ENCODE measurements at regions not wholly inside any gene's neighbourhood (a gene's known extent, or its start where the extent isn't known, plus 50 kb on each side); places are given as distances from the start of the nearest gene placed in this dataset.

- no peaks in the 10 kb centered on the region for H3K9me3 Mint-ChIP-seq (ENCODE audit: low read depth)
- H3K27me3 Mint-ChIP-seq (ENCODE audit: low read depth) = no peaks in the 10 kb centered on the region
- TF ChIP-seq, protein P1, sequence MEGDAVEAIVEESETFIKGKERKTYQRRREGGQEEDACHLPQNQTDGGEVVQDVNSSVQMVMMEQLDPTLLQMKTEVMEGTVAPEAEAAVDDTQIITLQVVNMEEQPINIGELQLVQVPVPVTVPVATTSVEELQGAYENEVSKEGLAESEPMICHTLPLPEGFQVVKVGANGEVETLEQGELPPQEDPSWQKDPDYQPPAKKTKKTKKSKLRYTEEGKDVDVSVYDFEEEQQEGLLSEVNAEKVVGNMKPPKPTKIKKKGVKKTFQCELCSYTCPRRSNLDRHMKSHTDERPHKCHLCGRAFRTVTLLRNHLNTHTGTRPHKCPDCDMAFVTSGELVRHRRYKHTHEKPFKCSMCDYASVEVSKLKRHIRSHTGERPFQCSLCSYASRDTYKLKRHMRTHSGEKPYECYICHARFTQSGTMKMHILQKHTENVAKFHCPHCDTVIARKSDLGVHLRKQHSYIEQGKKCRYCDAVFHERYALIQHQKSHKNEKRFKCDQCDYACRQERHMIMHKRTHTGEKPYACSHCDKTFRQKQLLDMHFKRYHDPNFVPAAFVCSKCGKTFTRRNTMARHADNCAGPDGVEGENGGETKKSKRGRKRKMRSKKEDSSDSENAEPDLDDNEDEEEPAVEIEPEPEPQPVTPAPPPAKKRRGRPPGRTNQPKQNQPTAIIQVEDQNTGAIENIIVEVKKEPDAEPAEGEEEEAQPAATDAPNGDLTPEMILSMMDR (IDR thresholded peaks at IDR 0.05) = no peak
- no peaks in the 10 kb centered on the region for H3K36me3 Mint-ChIP-seq (ENCODE audit: low read depth)
- H3K27ac Mint-ChIP-seq (ENCODE audit: unreplicated experiment) = no peak overlapping the region
- peaks cover 10% of the 10 kb centered on the region for H3K4me1 Mint-ChIP-seq (ENCODE audit: low read depth)
- H3K4me3 Mint-ChIP-seq (ENCODE audit: unreplicated experiment) = no peak overlapping the region
- DNase-seq (ENCODE audit: low spot score) = no peak
These were observed 83.0 kb downstream of the LYZL2 start for GRCh38 chr10:30546511-30546910.

- H3K27ac Mint-ChIP-seq (ENCODE audit: unreplicated experiment) = no peak overlapping the region
- TF ChIP-seq, protein P1 (IDR thresholded peaks at IDR 0.05) = no peak
These were observed 86.7 kb downstream of the LYZL2 start for GRCh38 chr10:30542895-30543288.

DNA sequence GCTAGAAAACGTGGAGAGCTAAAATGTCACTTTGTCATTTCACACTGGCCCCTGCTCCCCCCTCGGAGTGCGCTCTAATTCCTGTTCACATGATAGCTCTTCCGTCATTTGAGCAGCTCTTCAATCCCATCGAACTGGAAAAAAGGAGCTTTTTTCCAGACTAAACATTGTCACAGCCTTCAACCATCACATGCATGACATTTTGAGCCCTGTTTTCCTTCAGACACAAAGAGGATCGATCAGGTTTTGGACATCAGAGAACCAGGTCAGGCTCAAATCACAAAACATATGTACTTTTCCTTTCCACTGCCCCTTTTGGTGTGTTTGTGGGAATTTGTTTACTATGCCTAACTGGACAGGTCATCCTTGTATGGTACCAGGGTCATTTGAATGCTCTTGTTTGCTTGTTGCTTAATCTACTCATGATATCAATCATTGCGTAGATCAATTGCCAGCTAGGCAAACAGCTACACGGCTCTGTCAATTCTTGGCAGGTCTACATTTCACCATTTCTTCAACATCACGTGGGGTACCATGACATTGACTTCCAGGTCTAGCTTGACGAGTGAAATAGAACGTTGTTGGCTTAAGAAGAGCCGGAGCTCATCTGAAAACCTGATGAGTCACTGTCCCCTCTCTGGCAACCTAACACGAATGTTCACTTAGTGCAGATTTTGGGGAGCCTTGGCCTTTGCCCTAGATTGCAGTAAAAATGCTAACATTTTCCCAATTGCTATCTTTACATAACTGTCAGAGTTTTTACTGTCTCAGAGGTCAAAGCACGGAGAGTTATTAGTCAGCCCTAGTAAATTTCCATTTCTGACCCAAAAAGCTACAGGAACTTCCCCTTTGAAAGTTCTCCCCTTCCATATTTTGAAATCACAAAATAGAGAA is 87.3 kb downstream of the LYZL2 start:
- no peak overlapping the region for H3K4me3 Mint-ChIP-seq (ENCODE audit: unreplicated experiment)

More at GRCh38 chr10:30542895-30543288, 86.7 kb downstream of the LYZL2 start:
- DNase-seq (ENCODE audit: low spot score) = no peak
- Mint-ChIP-seq H3K9me3 (ENCODE audit: low read depth) (no peaks in the 10 kb centered on the region), H3K36me3 (ENCODE audit: low read depth) (no peaks in the 10 kb centered on the region), H3K4me3 (ENCODE audit: unreplicated experiment) (no peak overlapping the region), H3K27me3 (ENCODE audit: low read depth) (no peaks in the 10 kb centered on the region), H3K4me1 (ENCODE audit: low read depth) (peaks cover 21% of the 10 kb centered on the region)

GRCh38 chr10:30540276-30540675 is 89.3 kb downstream of the LYZL2 start:
- no peaks in the 10 kb centered on the region for H3K36me3 Mint-ChIP-seq (ENCODE audit: low read depth)
- H3K4me3 Mint-ChIP-seq (ENCODE audit: unreplicated experiment) = no peak overlapping the region
- peaks cover 27% of the 10 kb centered on the region for H3K4me1 Mint-ChIP-seq (ENCODE audit: low read depth)
- TF ChIP-seq, protein P1 (IDR thresholded peaks at IDR 0.05) = no peak
- no peak for DNase-seq (ENCODE audit: low spot score)
- no peak overlapping the region for H3K27ac Mint-ChIP-seq (ENCODE audit: unreplicated experiment)
- H3K27me3 Mint-ChIP-seq (ENCODE audit: low read depth) = no peaks in the 10 kb centered on the region
- H3K9me3 Mint-ChIP-seq (ENCODE audit: low read depth) = no peaks in the 10 kb centered on the region

More for the DNA sequence above, 87.3 kb downstream of the LYZL2 start:
- TF ChIP-seq, protein P1 (IDR thresholded peaks at IDR 0.05) = no peak
- H3K4me1 Mint-ChIP-seq (ENCODE audit: low read depth) = peaks cover 27% of the 10 kb centered on the region
- DNase-seq (ENCODE audit: low spot score) = no peak
- H3K9me3 Mint-ChIP-seq (ENCODE audit: low read depth) = no peaks in the 10 kb centered on the region
- H3K27me3 Mint-ChIP-seq (ENCODE audit: low read depth) = no peaks in the 10 kb centered on the region
- H3K27ac Mint-ChIP-seq (ENCODE audit: unreplicated experiment) = no peak overlapping the region
- no peaks in the 10 kb centered on the region for H3K36me3 Mint-ChIP-seq (ENCODE audit: low read depth)

DNA sequence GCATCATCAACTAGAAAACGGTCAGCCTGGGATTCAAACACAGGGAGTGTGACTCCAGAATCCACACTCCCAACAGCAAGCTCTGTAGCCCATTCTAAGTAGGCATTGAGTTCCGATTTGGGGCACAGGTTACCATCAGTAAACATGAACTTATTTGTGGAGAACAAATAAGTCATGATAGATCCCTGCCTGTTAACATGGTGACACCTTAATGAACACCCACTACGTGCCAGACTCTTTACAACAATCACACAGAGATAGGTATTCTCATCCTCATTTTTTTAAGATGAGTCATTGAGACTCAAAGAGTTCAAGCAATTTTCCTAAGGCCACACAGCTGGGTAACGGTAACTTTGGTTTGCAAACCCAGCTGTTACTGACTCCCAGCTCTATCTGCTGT is 91.5 kb downstream of the LYZL2 start:
- no peak overlapping the region for H3K27ac Mint-ChIP-seq (ENCODE audit: unreplicated experiment)
- no peak overlapping the region for H3K4me3 Mint-ChIP-seq (ENCODE audit: unreplicated experiment)

More for the DNA sequence above, 91.5 kb downstream of the LYZL2 start:
- TF ChIP-seq, protein P1 (IDR thresholded peaks at IDR 0.05) = no peak
- Mint-ChIP-seq H3K36me3 (ENCODE audit: low read depth) (no peaks in the 10 kb centered on the region), H3K4me1 (ENCODE audit: low read depth) (peaks cover 27% of the 10 kb centered on the region), H3K27me3 (ENCODE audit: low read depth) (no peaks in the 10 kb centered on the region), H3K9me3 (ENCODE audit: low read depth) (no peaks in the 10 kb centered on the region)
- no peak for DNase-seq (ENCODE audit: low spot score)

All from chondrocyte (in vitro differentiated cells).